ENCODE measurements at regions not wholly inside any gene's neighbourhood (a gene's known extent, or its start where the extent isn't known, plus 50 kb on each side); places are given as distances from the start of the nearest gene placed in this dataset.

DNA sequence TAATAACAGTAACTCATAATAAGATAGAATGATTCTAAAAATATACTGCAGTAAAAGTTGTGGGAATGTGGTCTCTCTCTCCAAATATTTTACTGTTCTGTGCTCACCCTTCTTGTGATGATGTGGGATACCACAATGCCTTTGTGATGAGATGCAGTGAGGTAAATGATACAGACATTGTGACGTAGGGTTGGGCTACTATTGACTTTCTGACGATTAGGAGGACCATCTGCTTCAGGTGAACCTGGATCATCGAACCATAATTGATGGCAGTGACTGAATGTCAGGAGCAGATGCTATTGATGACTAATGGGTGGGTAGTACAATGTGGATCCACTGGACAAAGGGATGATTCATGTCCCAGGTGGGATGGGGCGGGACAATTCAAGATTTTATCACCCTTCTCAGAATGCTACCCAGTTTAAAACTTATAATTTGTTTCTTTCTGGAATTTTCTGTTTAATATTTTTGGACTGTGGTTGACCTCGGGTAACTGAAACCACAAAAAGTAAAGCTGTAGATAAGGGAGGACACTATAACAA lies 73.9 kb upstream of the ARMC3 start:
- Histone ChIP-seq H3K27ac (no peak overlapping the region), H3K4me3 (no peak overlapping the region), H3K36me3 (no peaks in the 10 kb centered on the region), H3K27me3 (no peaks in the 10 kb centered on the region), H3K9me3 (no peaks in the 10 kb centered on the region), H3K4me1 (peaks cover 0 to 8% (median 0%) of the 10 kb centered on the region in 4 donors)
- no peak for ATAC-seq
- TF ChIP-seq, protein P1, sequence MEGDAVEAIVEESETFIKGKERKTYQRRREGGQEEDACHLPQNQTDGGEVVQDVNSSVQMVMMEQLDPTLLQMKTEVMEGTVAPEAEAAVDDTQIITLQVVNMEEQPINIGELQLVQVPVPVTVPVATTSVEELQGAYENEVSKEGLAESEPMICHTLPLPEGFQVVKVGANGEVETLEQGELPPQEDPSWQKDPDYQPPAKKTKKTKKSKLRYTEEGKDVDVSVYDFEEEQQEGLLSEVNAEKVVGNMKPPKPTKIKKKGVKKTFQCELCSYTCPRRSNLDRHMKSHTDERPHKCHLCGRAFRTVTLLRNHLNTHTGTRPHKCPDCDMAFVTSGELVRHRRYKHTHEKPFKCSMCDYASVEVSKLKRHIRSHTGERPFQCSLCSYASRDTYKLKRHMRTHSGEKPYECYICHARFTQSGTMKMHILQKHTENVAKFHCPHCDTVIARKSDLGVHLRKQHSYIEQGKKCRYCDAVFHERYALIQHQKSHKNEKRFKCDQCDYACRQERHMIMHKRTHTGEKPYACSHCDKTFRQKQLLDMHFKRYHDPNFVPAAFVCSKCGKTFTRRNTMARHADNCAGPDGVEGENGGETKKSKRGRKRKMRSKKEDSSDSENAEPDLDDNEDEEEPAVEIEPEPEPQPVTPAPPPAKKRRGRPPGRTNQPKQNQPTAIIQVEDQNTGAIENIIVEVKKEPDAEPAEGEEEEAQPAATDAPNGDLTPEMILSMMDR (IDR thresholded peaks at IDR 0.05), result no peak
- TF ChIP-seq POLR2A (IDR thresholded peaks at IDR 0.05), result no peak
- WGBS (ENCODE audit: insufficient coverage, low coverage, low lambda C conversion rate, missing lambda C conversion rate), result 82% methylated on average over 5 of the region's 5 CpGs
- DNase-seq, result no peak
- intact Hi-C loops (cut with DNase I), result no loop called here

DNA sequence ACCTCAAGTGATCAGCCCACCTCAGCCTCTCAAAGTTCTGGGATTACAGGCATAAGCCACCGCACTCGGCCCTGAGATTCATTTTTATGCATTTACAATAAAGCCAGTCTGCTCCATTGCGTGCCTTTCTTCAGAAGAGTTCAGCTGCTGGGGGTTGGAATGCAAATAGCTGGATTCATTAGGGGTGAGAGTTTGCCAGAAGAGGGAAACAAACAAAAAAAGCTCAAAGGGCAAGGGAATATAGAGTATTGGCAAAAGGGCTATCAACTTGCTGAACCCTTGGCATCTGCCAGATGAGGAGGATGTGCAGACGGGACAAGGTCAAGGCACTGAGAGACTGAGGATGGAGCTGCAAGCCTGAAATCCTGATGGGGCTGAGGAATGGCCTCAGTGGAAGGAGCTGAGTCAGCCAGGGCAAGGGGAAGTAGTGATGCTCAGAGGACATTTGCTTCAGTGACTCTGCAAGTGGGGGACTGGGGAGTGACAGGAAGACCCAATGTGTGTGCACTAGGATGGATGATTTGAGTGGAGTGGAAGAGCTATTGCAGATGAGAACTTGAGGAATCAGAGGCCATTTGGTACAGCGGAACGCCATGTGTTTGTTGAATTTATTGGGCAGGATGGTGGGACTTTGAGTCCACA lies 75.0 kb upstream of the ARMC3 start:
- intact Hi-C loops (cut with DNase I), result no loop called here
- H3K4me3 ChIP-seq, result no peak overlapping the region
- no peaks in the 10 kb centered on the region for H3K36me3 ChIP-seq
- TF ChIP-seq, protein P1 (IDR thresholded peaks at IDR 0.05), result no peak
- TF ChIP-seq POLR2A (IDR thresholded peaks at IDR 0.05), result no peak
- no peaks in the 10 kb centered on the region for H3K9me3 ChIP-seq
- no peaks in the 10 kb centered on the region for H3K27me3 ChIP-seq
- H3K4me1 ChIP-seq, result peaks cover 0 to 8% (median 0%) of the 10 kb centered on the region in 4 donors
- 64% methylated on average over 6 of the region's 6 CpGs for WGBS (ENCODE audit: insufficient coverage, low coverage, low lambda C conversion rate, missing lambda C conversion rate)
- no peak overlapping the region for H3K27ac ChIP-seq
- DNase-seq (no peak), ATAC-seq (peak; percentile 54 to 84 (median 76))

DNA sequence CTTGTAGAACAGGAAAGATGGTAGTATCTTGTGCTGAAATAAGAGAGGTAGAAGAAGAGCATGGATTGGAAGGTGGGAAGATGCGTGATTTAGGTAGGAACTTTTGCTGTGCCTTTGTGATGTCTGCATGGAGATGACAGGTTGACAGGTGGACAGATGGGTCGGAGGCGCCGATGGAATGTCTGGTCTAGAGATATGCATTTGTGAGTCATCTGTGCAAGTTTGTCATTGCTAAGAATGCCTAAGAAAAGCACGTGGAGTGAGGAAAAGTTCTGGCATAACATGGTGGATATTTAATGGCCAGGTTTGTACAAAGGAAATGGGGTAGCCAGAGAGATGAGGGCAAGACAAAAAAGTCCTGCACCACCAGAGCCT lies 76.0 kb upstream of the ARMC3 start:
- Histone ChIP-seq H3K4me1 (peaks cover 0 to 8% (median 0%) of the 10 kb centered on the region in 4 donors), H3K27me3 (no peaks in the 10 kb centered on the region), H3K4me3 (no peak overlapping the region), H3K36me3 (no peaks in the 10 kb centered on the region), H3K9me3 (no peaks in the 10 kb centered on the region), H3K27ac (no peak overlapping the region)
- 94% methylated on average over 5 of the region's 5 CpGs for WGBS (ENCODE audit: insufficient coverage, low coverage, low lambda C conversion rate, missing lambda C conversion rate)
- TF ChIP-seq, protein P1 (IDR thresholded peaks at IDR 0.05), result no peak
- no peak for TF ChIP-seq POLR2A (IDR thresholded peaks at IDR 0.05)
- intact Hi-C loops (cut with DNase I), result no loop called here
- no peak for DNase-seq
- ATAC-seq, result no peak

DNA sequence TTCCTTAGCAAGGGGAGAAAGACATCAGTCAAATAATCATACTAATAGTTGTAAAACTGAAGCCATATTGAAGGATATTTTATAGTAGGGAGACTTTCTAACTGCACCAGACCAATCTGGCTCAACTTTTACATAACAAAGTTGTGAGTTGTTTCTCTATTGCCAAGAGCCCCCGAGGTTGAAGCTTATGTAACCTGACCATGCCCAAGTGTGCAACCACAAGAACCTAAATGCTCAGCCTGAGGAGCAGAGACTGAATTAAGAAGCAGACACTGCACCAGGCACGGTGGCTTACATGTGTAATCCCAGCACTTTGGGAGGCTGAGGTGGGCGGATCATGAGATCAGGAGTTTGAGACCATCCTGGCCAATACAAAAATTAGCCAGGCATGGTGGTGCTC lies 77.3 kb upstream of the ARMC3 start:
- Histone ChIP-seq H3K36me3 (no peaks in the 10 kb centered on the region), H3K27me3 (no peaks in the 10 kb centered on the region), H3K4me1 (peaks cover 0 to 8% (median 0%) of the 10 kb centered on the region in 4 donors), H3K9me3 (no peaks in the 10 kb centered on the region), H3K27ac (no peak overlapping the region), H3K4me3 (no peak overlapping the region)
- intact Hi-C loops (cut with DNase I), result no loop called here
- DNase-seq (no peak), ATAC-seq (no peak)
- TF ChIP-seq POLR2A (IDR thresholded peaks at IDR 0.05), result no peak
- TF ChIP-seq, protein P1 (IDR thresholded peaks at IDR 0.05), result no peak
- 69% methylated on average over 2 of the region's 3 CpGs for WGBS (ENCODE audit: insufficient coverage, low coverage, low lambda C conversion rate, missing lambda C conversion rate)
